Hepatocyte (in vitro differentiated cells): ENCODE measurements at regions not wholly inside any gene's neighbourhood (a gene's known extent, or its start where the extent isn't known, plus 50 kb on each side); places are given as distances from the start of the nearest gene placed in this dataset.

Experiments
- DNase-seq: peaks from one replicate; pipeline ENCODE4 v3.0.0-alpha.2; 2016; ENCODE audit warnings: low spot score
- H2AFZ ChIP-seq: fragments of 200-600 bp; sonication (generic); 2 replicates; pipeline ENCODE4 v1.6.0; 2016; ENCODE audit warnings: antibody characterized with exemption, mild to moderate bottlenecking
- H3K27ac ChIP-seq: fragments of 200-600 bp; sonication (generic); 2 replicates; pipeline ENCODE4 v1.5.1; 2016; ENCODE audit warnings: mild to moderate bottlenecking
- H3K27me3 ChIP-seq: fragments of 200-600 bp; sonication (generic); 2 replicates; pipeline ENCODE4 v1.6.1; 2016
- H3K36me3 ChIP-seq: fragments of 200-600 bp; sonication (generic); replicated peaks from 2 replicates; pipeline ENCODE4 v1.5.1; 2016; ENCODE audit warnings: low read depth; ENCODE audit not compliant: insufficient read depth
- H3K4me1 ChIP-seq: fragments of 200-600 bp; sonication (generic); 2 replicates; pipeline ENCODE4 v1.5.1; 2016; ENCODE audit warnings: mild to moderate bottlenecking, moderate library complexity; ENCODE audit not compliant: insufficient read depth
- H3K4me2 ChIP-seq: fragments of 200-600 bp; sonication (generic); 2 replicates; pipeline ENCODE4 v1.6.0; 2016
- H3K4me3 ChIP-seq: fragments of 200-600 bp; sonication (generic); 2 replicates; pipeline ENCODE4 v1.5.1; 2016; ENCODE audit warnings: mild to moderate bottlenecking
- H3K79me2 ChIP-seq: fragments of 200-600 bp; sonication (generic); 2 replicates; pipeline ENCODE4 v1.6.0; 2017; ENCODE audit warnings: mild to moderate bottlenecking
- H3K9me2 ChIP-seq: fragments of 200-600 bp; sonication (generic); replicated peaks from 2 replicates; pipeline ENCODE4 v1.6.0; 2017; ENCODE audit warnings: mild to moderate bottlenecking; ENCODE audit not compliant: insufficient read depth
- H3K9me3 ChIP-seq: fragments of 200-600 bp; sonication (generic); 2 replicates; pipeline ENCODE4 v1.5.1; 2016; ENCODE audit warnings: low read depth, mild to moderate bottlenecking
- H4K20me1 ChIP-seq: fragments of 200-600 bp; sonication (generic); 2 replicates; pipeline ENCODE4 v1.6.0; 2016; ENCODE audit warnings: mild to moderate bottlenecking; ENCODE audit not compliant: insufficient read depth, poor library complexity, severe bottlenecking
- CTCF ChIP-seq: fragments of 200-600 bp; sonication (generic); IDR thresholded peaks from 2 replicates; pipeline ENCODE4 v1.5.1; 2016; ENCODE audit warnings: antibody characterized with exemption, mild to moderate bottlenecking; ENCODE audit not compliant: poor library complexity
- EZH2 ChIP-seq: fragments of 200-600 bp; sonication (generic); IDR thresholded peaks from 2 replicates; pipeline ENCODE4 v1.6.1; 2016; ENCODE audit warnings: antibody characterized with exemption, mild to moderate bottlenecking, borderline replicate concordance
- EZH2phosphoT487 ChIP-seq: fragments of 200-600 bp; sonication (generic); IDR thresholded peaks from one replicate; pipeline ENCODE4 v1.6.1; 2018; ENCODE audit warnings: antibody characterized with exemption, mild to moderate bottlenecking, low read depth, moderate library complexity; ENCODE audit not compliant: unreplicated experiment, severe bottlenecking
- WGBS: methylation state at CpG from one replicate; pipeline ENCODE4 v1.1.6; 2016; ENCODE audit warnings: low lambda C conversion rate; ENCODE audit errors: missing lambda C conversion rate; 5-methylcytosine and 5-hydroxymethylcytosine counted together

- Histone ChIP-seq H3K9me3 (no peaks in the 10 kb centered on the region), H3K4me3 (no peak overlapping the region), H3K4me2 (no peak overlapping the region), H3K27ac (no peak overlapping the region), H3K9me2 (no peaks in the 10 kb centered on the region), H3K36me3 (no peaks in the 10 kb centered on the region), H4K20me1 (no peaks in the 10 kb centered on the region), H3K27me3 (no peaks in the 10 kb centered on the region), H3K79me2 (no peaks in the 10 kb centered on the region), H3K4me1 (no peaks in the 10 kb centered on the region), H2AFZ (no peak overlapping the region)
- 73% methylated on average over 1 of the region's 1 CpG for WGBS
- no peak for DNase-seq
- TF ChIP-seq EZH2 (no peak), CTCF (peak; percentile 29)
Measured at GRCh38 chr1:88239205-88239604, 444.9 kb upstream of the PKN2 start.

DNA sequence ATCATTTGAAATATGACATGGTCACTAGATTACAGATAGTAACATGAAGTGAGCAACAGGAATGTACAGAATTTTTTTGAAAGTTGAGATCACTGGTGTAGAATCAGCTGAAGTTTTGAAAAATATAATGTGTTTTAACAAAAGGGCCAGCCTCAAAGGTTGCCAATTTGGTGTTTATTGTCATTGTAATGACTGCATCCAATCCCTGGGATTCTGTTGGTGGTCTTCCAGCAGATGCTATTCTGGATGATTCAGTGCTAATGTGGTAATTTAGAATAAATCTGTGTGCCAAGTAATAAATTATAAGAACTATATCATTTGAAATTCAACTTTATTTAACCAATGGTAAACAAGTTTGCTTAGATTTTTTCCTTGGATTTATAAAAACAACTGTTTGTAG is 436.4 kb upstream of the PKN2 start:
- H2AFZ ChIP-seq: no peak overlapping the region
- H4K20me1 ChIP-seq: no peaks in the 10 kb centered on the region
- no peak overlapping the region for H3K4me2 ChIP-seq
- H3K27me3 ChIP-seq: no peaks in the 10 kb centered on the region
- no peaks in the 10 kb centered on the region for H3K36me3 ChIP-seq
- H3K79me2 ChIP-seq: no peaks in the 10 kb centered on the region
- no peak overlapping the region for H3K4me3 ChIP-seq
- no peak for DNase-seq
- H3K9me2 ChIP-seq: no peaks in the 10 kb centered on the region
- peaks cover 5% of the 10 kb centered on the region for H3K9me3 ChIP-seq
- no peak overlapping the region for H3K27ac ChIP-seq
- TF ChIP-seq EZH2: no peak
- TF ChIP-seq EZH2phosphoT487: no peak
- no peak for TF ChIP-seq CTCF
- no peaks in the 10 kb centered on the region for H3K4me1 ChIP-seq

- no peaks in the 10 kb centered on the region for H3K27me3 ChIP-seq
Measured at GRCh38 chr1:88250915-88251314, 433.2 kb upstream of the PKN2 start.

More at GRCh38 chr1:88250915-88251314, 433.2 kb upstream of the PKN2 start:
- no peak overlapping the region for H3K4me2 ChIP-seq
- H3K9me2 ChIP-seq: no peaks in the 10 kb centered on the region
- TF ChIP-seq CTCF (no peak), EZH2phosphoT487 (no peak), EZH2 (no peak)
- no peak overlapping the region for H2AFZ ChIP-seq
- no peaks in the 10 kb centered on the region for H4K20me1 ChIP-seq
- H3K27ac ChIP-seq: no peak overlapping the region
- H3K4me3 ChIP-seq: no peak overlapping the region
- no peaks in the 10 kb centered on the region for H3K9me3 ChIP-seq
- DNase-seq: no peak
- no peaks in the 10 kb centered on the region for H3K79me2 ChIP-seq
- H3K4me1 ChIP-seq: no peaks in the 10 kb centered on the region
- no peaks in the 10 kb centered on the region for H3K36me3 ChIP-seq
